Omental fat pad (tissue), 3 donors: ENCODE measurements at regions not wholly inside any gene's neighbourhood (a gene's known extent, or its start where the extent isn't known, plus 50 kb on each side); places are given as distances from the start of the nearest gene placed in this dataset.
"Not testable (repeated sequence)": the region's sequence is repeated elsewhere in the genome, so short reads cannot be mapped to it uniquely, and the experiment has no call there.

ENCODE experiments used
- ATAC-seq: fragments of 150-250 bp; one replicate; pipeline ENCODE4 v1.9.1; 2016; ENCODE audit warnings: mild to moderate bottlenecking, moderate library complexity; ENCODE audit not compliant: low FRiP score
- DNase-seq: peaks from one replicate; pipeline ENCODE4 v3.0.0-alpha.2; 2019; ENCODE audit warnings: low spot score
- TF ChIP-seq, protein P1 (sequence below), 3 donors: fragments of 450-650 bp; IDR thresholded peaks; one replicate each; pipeline ENCODE4 v1.5.1; 2016 to 2017; ENCODE audit warnings: antibody characterized with exemption in 3 of 3, mild to moderate bottlenecking in 3 of 3, moderate library complexity in 2 of 3

- ATAC-seq = no peak
- DNase-seq = no peak
- TF ChIP-seq, protein P1, sequence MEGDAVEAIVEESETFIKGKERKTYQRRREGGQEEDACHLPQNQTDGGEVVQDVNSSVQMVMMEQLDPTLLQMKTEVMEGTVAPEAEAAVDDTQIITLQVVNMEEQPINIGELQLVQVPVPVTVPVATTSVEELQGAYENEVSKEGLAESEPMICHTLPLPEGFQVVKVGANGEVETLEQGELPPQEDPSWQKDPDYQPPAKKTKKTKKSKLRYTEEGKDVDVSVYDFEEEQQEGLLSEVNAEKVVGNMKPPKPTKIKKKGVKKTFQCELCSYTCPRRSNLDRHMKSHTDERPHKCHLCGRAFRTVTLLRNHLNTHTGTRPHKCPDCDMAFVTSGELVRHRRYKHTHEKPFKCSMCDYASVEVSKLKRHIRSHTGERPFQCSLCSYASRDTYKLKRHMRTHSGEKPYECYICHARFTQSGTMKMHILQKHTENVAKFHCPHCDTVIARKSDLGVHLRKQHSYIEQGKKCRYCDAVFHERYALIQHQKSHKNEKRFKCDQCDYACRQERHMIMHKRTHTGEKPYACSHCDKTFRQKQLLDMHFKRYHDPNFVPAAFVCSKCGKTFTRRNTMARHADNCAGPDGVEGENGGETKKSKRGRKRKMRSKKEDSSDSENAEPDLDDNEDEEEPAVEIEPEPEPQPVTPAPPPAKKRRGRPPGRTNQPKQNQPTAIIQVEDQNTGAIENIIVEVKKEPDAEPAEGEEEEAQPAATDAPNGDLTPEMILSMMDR (IDR thresholded peaks at IDR 0.05) = no peak
Observed at GRCh38 chr20:48332555-48332954, 495.2 kb downstream of the PREX1 start.

DNA sequence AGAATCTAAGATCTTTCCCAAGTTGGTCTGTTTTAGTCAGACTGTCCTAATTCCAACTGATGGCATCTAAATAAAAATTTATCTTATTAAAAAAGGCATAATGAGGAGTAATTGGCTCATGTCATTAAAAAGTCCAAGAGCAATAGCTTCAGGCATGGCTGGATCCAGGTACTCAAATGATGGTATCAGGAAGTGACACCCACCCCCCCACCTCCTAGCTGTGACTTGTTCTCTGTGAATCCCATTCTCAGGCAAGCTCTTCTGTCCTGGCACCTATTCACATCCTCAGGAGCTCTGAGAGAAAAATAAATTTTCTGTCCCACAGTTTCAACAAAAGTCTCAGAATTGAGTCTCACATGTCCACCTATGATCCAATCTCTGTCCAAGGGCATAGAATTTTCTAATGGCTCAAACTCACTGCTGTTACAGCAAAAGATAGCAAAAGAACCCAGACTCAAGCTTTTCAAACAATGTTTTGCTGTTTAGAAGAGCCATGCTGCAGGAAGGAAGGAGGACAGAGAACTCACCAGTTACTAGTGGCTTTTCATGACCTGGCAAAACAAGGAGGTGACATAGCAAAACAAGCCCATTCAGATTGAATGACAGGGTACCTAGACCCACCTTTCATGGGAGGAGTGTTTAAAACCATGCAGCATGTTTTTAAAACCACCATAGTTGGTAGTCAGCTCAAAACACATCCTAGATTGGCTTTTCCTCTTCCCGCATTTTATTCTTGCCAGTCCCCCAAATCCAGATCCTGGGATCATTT is 496.1 kb downstream of the PREX1 start:
- ATAC-seq (no peak), DNase-seq (no peak)
- TF ChIP-seq, protein P1 (IDR thresholded peaks at IDR 0.05) = no peak

DNA sequence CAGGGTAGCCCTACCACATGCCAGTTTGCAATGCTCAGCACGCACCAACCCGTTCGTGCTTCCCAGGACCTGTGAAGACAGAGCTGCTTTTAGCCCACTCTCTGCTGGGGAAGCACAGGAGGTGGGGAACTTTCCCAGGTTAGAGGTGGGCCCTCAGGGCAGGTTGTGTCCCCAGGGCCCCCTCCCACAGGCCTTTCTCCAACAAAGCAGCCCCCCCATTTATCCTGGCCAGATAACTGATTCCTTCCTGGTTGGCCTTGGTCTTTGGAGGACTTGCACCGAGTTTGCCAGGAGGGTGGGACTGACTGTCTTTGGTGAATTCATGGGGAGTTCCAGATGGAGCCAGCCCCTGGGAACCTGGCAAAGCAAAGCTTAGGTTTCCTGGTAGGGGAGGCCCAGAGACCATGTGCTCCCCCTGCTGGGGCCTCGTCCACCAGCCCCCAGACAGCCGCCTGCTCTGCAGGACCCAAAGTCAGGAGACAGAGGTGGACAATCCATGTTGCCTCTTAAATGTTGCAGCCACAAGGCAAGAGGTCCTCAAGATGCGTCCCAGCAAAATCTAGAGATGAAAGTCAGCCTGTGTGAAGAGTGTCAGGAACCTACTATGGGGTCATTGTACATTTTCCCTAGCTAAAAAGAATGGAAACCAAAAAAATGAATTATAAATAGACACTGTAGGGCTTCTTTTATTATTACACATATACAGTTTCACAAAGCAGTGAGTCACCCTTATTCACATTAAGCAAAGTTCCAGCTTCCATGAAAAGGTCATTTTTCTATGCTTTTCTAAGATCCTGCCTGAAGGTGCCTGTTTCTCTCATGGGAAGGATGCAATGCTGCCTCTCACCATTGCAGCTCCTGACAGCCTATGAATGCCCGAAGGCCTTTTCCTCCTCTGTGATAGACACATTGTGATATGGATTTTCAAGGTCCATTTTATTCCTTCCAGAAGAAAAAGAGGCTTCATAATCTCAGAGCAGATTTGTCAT is 497.8 kb downstream of the PREX1 start:
- DNase-seq (no peak), ATAC-seq (no peak)
- TF ChIP-seq, protein P1 (IDR thresholded peaks at IDR 0.05) = no peak

GRCh38 chr20:48329031-48329615 is 498.7 kb downstream of the PREX1 start:
- no peak for ATAC-seq
- TF ChIP-seq, protein P1 (IDR thresholded peaks at IDR 0.05) = no peak

DNA sequence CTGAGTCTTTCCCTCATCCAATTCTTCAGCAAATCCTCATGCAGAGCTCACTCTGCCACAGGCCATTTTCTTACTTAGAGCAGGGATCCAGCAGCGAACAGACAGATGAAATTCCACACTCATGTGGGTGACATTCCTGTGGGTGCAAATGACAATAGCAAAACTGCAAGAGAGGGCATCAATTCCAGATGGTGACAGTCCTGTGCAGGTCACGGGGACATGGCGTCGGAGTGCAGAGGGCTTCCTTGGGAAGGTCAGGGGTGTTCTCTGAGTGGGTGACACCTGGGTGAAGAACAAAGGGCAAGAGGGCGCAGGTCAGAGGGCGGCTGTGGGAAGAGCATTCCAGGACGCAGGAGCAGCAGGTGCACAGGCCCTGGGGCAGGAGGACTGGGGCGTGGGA is 500.0 kb downstream of the PREX1 start:
- ATAC-seq = not testable (repeated sequence)

More at GRCh38 chr20:48329031-48329615, 498.7 kb downstream of the PREX1 start:
- no peak for DNase-seq

DNA sequence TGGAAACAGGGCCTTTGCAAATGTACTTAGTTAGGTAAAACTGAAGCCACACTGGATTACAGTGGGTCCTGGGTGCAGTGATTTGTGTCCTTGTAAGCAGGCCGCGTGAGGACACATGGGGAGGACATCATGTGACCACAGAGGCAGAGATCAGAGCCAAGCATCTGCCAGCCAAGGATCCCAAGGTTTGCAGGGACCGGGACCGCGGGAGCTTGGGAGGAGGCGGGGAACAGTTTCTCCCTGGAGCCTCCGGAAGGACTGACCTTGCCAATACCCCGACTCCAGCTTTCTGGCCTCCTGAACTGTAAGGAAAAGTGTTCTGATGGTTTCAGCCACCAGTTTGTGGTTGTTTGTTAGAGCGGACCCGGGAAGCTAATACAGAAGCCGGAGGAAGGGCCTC is 500.9 kb downstream of the PREX1 start:
- ATAC-seq (no peak), DNase-seq (no peak)
- TF ChIP-seq, protein P1 (IDR thresholded peaks at IDR 0.05) = no peak

More for the DNA sequence above, 500.0 kb downstream of the PREX1 start:
- DNase-seq = not testable (repeated sequence)

GRCh38 chr20:48326434-48326691 is 501.4 kb downstream of the PREX1 start:
- TF ChIP-seq, protein P1 (IDR thresholded peaks at IDR 0.05) = no peak
- DNase-seq (no peak), ATAC-seq (no peak)
